PC-3 (cell line): ENCODE measurements at regions not wholly inside any gene's neighbourhood (a gene's known extent, or its start where the extent isn't known, plus 50 kb on each side); places are given as distances from the start of the nearest gene placed in this dataset.

Experiments used
- ATAC-seq: fragments of 200-7000 bp; cut with Tn5 transposase; 2 replicates; pipeline ENCODE4 v1.9.1; 2020; ENCODE audit warnings: mild to moderate bottlenecking, moderate library complexity
- BruUV-seq: library from RNA; stranded (reverse); fragments of 400-500 nt; replicated peaks from 2 replicates; lab custom pipeline; 2021; lab: Mats Ljungman, UMichigan
- CTCF ChIA-PET: fragments of 300-600 bp; sonication (Branson Sonifier 250); formaldehyde crosslinking; loops from one replicate; lab custom pipeline; 2022; ENCODE audit warnings: antibody characterized with exemption; lab: Charles Lee
- POLR2A ChIA-PET: fragments of 300-600 bp; sonication (Branson Sonifier 250); formaldehyde crosslinking; loops from one replicate; lab custom pipeline; 2022; ENCODE audit warnings: antibody characterized with exemption; ENCODE audit not compliant: unreplicated experiment; lab: Charles Lee
- DNase-seq: peaks from one replicate; pipeline ENCODE4 v3.0.0-alpha.2; 2015
- H2AFZ ChIP-seq: fragments of 300-600 bp; sonication (generic); 2 replicates; pipeline ENCODE4 v1.6.0; 2016; ENCODE audit warnings: antibody characterized with exemption, low read length
- H3F3A ChIP-seq: fragments of 300-600 bp; sonication (generic); one replicate; pipeline ENCODE4 v1.6.0; 2017; ENCODE audit warnings: antibody characterized with exemption, low read length, control low read depth, mild to moderate bottlenecking; ENCODE audit not compliant: unreplicated experiment
- H3K27ac ChIP-seq: fragments of 300-600 bp; sonication (generic); 2 replicates; pipeline ENCODE4 v1.5.1; 2016; ENCODE audit warnings: mild to moderate bottlenecking, low read length
- H3K27me3 ChIP-seq: fragments of 300-600 bp; sonication (generic); 2 replicates; pipeline ENCODE4 v1.6.1; 2016; ENCODE audit warnings: low read length, mixed read lengths
- H3K36me3 ChIP-seq: fragments of 300-600 bp; sonication (generic); 2 replicates; pipeline ENCODE4 v1.6.1; 2016; ENCODE audit warnings: low read depth, mixed run types, low read length, mixed read lengths
- H3K4me1 ChIP-seq: fragments of 300-600 bp; sonication (generic); 2 replicates; pipeline ENCODE4 v1.5.1; 2016; ENCODE audit warnings: low read length; ENCODE audit not compliant: insufficient read depth
- H3K4me2 ChIP-seq: fragments of 300-600 bp; sonication (generic); 2 replicates; pipeline ENCODE4 v1.6.0; 2016; ENCODE audit warnings: low read length
- H3K4me3 ChIP-seq: fragments of 300-600 bp; sonication (generic); 2 replicates; pipeline ENCODE4 v1.5.1; 2016; ENCODE audit warnings: mild to moderate bottlenecking, low read length, mixed read lengths
- H3K79me2 ChIP-seq: fragments of 300-600 bp; sonication (generic); 2 replicates; pipeline ENCODE4 v1.6.1; 2017; ENCODE audit warnings: low read length, mixed read lengths
- H3K9ac ChIP-seq: fragments of 300-600 bp; sonication (generic); 2 replicates; pipeline ENCODE4 v1.6.0; 2016; ENCODE audit warnings: mild to moderate bottlenecking, low read length
- H3K9me2 ChIP-seq: fragments of 300-600 bp; sonication (generic); replicated peaks from 2 replicates; pipeline ENCODE4 v1.6.1; 2016; ENCODE audit warnings: mixed run types, low read length, mixed read lengths
- H3K9me3 ChIP-seq: fragments of 300-600 bp; sonication (generic); 2 replicates; pipeline ENCODE4 v1.6.1; 2016; ENCODE audit warnings: low read length, mixed read lengths
- H4K20me1 ChIP-seq: fragments of 300-600 bp; sonication (generic); 2 replicates; pipeline ENCODE4 v1.6.1; 2016; ENCODE audit warnings: low read length, mixed read lengths
- EZH2 ChIP-seq: fragments of 300-600 bp; sonication (generic); IDR thresholded peaks from one replicate; pipeline ENCODE4 v1.6.1; 2017; ENCODE audit warnings: antibody characterized with exemption, mild to moderate bottlenecking, low read length; ENCODE audit not compliant: unreplicated experiment
- EZH2phosphoT487 ChIP-seq: fragments of 300-600 bp; sonication (generic); IDR thresholded peaks from 2 replicates; pipeline ENCODE4 v1.6.1; 2018; ENCODE audit warnings: mild to moderate bottlenecking, antibody characterized with exemption, low read length, borderline replicate concordance
- intact Hi-C: fragments of 100-400 bp; cut with micrococcal nuclease; formaldehyde crosslinking; loops from 2 replicates; pipeline ENCODE4 v1.9.0; 2023
- TF ChIP-seq, protein P1 (sequence below): fragments of 300-600 bp; sonication (generic); conservative IDR thresholded peaks from 2 replicates; pipeline ENCODE4 v1.5.1; 2017; ENCODE audit warnings: antibody characterized with exemption, low read depth, mild to moderate bottlenecking, low read length

DNA sequence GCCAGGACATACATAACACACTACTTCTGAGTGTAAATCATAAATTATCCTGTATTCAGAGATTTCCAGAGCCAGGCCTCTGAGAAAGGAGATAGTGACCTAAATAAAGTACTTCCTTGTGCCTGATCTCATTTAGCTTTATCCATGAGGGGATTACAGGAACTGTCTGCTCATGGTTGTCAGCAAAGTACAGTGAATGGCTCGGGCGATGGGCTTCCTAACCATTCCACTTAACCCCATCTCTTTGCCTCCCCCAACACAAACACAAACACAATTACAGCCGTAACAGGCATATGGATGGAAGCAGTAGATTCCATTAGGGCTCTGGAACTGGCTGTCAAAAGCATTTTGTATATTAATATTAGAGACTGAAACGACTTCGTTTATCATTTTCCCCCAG lies 206.7 kb upstream of the CPNE8 start:
- no TSS peak for BruUV-seq
- H3K36me3 ChIP-seq = no peaks in the 10 kb centered on the region
- no peaks in the 10 kb centered on the region for H4K20me1 ChIP-seq
- H2AFZ ChIP-seq = no peak overlapping the region
- H3K79me2 ChIP-seq = no peaks in the 10 kb centered on the region
- ChIA-PET CTCF (no interaction called here), POLR2A (no interaction called here)
- ATAC-seq (no peak), DNase-seq (no peak)
- intact Hi-C loops = no loop called here
- H3K9me2 ChIP-seq = no peaks in the 10 kb centered on the region
- H3K9me3 ChIP-seq = no peaks in the 10 kb centered on the region
- H3K27ac ChIP-seq = no peak overlapping the region
- H3F3A ChIP-seq = no peaks in the 10 kb centered on the region
- no peak overlapping the region for H3K4me2 ChIP-seq
- H3K9ac ChIP-seq = no peak overlapping the region
- H3K4me3 ChIP-seq = no peak overlapping the region
- TF ChIP-seq EZH2phosphoT487 (no peak), EZH2 (no peak)
- TF ChIP-seq, protein P1, sequence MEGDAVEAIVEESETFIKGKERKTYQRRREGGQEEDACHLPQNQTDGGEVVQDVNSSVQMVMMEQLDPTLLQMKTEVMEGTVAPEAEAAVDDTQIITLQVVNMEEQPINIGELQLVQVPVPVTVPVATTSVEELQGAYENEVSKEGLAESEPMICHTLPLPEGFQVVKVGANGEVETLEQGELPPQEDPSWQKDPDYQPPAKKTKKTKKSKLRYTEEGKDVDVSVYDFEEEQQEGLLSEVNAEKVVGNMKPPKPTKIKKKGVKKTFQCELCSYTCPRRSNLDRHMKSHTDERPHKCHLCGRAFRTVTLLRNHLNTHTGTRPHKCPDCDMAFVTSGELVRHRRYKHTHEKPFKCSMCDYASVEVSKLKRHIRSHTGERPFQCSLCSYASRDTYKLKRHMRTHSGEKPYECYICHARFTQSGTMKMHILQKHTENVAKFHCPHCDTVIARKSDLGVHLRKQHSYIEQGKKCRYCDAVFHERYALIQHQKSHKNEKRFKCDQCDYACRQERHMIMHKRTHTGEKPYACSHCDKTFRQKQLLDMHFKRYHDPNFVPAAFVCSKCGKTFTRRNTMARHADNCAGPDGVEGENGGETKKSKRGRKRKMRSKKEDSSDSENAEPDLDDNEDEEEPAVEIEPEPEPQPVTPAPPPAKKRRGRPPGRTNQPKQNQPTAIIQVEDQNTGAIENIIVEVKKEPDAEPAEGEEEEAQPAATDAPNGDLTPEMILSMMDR = no peak
- no peaks in the 10 kb centered on the region for H3K27me3 ChIP-seq
- H3K4me1 ChIP-seq = no peaks in the 10 kb centered on the region

DNA sequence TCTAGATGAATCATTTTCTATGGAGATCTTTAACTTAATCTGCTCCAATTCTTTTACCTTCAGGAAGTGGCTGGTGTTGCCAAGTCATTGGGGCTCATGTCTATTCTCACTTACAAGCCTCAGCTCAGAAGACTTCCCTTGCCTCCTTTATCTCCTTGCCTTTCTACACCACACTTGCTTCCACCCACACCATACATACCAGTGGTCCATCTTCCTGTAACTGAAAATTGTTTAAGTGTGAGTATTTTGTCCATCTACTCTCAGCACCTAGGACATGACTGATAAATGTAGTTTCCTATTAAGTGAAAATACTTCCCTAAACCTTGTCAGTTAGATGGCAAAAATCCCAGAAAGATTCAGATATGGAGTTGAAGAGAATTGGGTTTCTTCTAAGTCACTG lies 199.7 kb upstream of the CPNE8 start:
- H3K79me2 ChIP-seq = no peaks in the 10 kb centered on the region
- no peaks in the 10 kb centered on the region for H4K20me1 ChIP-seq
- BruUV-seq = no TSS peak
- intact Hi-C loops = loop anchor here (10.0 kb wide), 3 partner anchors 440 to 1050 kb away; no protein-coding TSS in a partner anchor
- ATAC-seq (no peak), DNase-seq (no peak)
- H3K4me3 ChIP-seq = no peak overlapping the region
- no peak overlapping the region for H3K9ac ChIP-seq
- CTCF ChIA-PET = interaction anchor here (0.8 kb wide), 1 partner anchor 151 kb away, joined by 3 read pairs; no protein-coding TSS in a partner anchor
- POLR2A ChIA-PET = no interaction called here
- no peaks in the 10 kb centered on the region for H3K9me3 ChIP-seq
- no peak overlapping the region for H3K27ac ChIP-seq
- no peaks in the 10 kb centered on the region for H3K9me2 ChIP-seq
- no peak overlapping the region for H2AFZ ChIP-seq
- no peak overlapping the region for H3K4me2 ChIP-seq
- peaks cover 3% of the 10 kb centered on the region for H3F3A ChIP-seq
- H3K4me1 ChIP-seq = peaks cover 19% of the 10 kb centered on the region
- no peaks in the 10 kb centered on the region for H3K36me3 ChIP-seq
- no peaks in the 10 kb centered on the region for H3K27me3 ChIP-seq
- TF ChIP-seq, protein P1 = no peak
- TF ChIP-seq EZH2phosphoT487 = no peak
- TF ChIP-seq EZH2 = no peak

DNA sequence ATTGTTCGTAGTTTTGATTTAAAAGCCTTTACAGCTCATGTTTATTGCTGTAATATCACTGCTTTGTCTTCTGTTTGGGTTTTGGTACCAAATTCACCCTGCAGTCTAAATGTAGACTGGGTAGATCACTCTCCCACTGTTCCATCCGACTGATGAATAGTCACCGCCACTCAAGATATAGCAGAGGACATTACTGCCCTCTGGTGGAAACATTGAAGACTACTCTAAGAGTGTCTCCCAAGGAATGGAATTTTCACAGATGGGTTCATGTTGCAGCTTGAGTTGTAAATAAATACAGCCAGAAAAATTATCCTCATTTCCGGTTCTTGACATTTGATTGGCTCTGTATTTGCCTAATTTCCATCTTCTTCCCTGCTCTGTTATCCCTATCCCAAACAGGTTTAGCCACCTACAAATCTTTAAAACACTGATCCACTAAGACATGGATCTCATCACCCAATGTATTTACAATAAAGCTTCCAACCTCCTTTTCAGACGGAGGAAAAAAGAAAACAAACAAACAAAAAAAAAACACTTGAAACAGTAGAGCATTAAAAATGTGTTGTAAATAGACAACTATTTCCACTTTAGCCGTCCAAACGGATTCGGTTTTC lies 198.3 kb upstream of the CPNE8 start:
- Histone ChIP-seq H3K27ac (peak overlapping the region; percentile 71; the same call in 1 of the 2 replicates), H2AFZ (0 out of 2 replicates have a peak overlapping the region, but pooled peaks have one; percentile 23), H3K9me2 (no peaks in the 10 kb centered on the region), H3K9ac (no peak overlapping the region; the same call in 1 of the 2 replicates), H3K4me3 (no peak overlapping the region), H3K27me3 (no peaks in the 10 kb centered on the region), H3K79me2 (no peaks in the 10 kb centered on the region), H4K20me1 (no peaks in the 10 kb centered on the region), H3K4me2 (peak overlapping the region; percentile 32), H3F3A (peaks cover 3% of the 10 kb centered on the region), H3K9me3 (no peaks in the 10 kb centered on the region), H3K4me1 (peaks cover 19% of the 10 kb centered on the region), H3K36me3 (no peaks in the 10 kb centered on the region)
- TF ChIP-seq EZH2 = no peak
- TF ChIP-seq, protein P1 = peak; percentile 85
- no TSS peak for BruUV-seq
- intact Hi-C loops = loop anchor here (1.0 to 10.0 kb wide), 8 partner anchors 169 to 1049 kb away; no protein-coding TSS in a partner anchor
- ATAC-seq (peak; percentile 90), DNase-seq (peak; percentile 90)
- CTCF ChIA-PET = interaction anchor here (0.6 to 3.6 kb wide), 4 partner anchors 169 to 772 kb away, joined by 3 to 85 read pairs (median 6); partner anchors contain the start of gene CPNE8
- POLR2A ChIA-PET = no interaction called here
